CD14-positive monocyte (primary cell): ENCODE measurements at regions not wholly inside any gene's neighbourhood (a gene's known extent, or its start where the extent isn't known, plus 50 kb on each side); places are given as distances from the start of the nearest gene placed in this dataset.

Experiments
- DNase-seq, 3 donors: peaks; one replicate each; pipeline ENCODE4 v3.0.0-alpha.2; 2011 to 2022
- H2AFZ ChIP-seq: 2 replicates; pipeline ENCODE4 v1.6.0; 2012; ENCODE audit warnings: mild to moderate bottlenecking, low read depth, low read length, inconsistent platforms; ENCODE audit not compliant: insufficient read depth, poor library complexity, severe bottlenecking
- H3K27ac ChIP-seq, 2 donors: 1 replicate in 1 of 2; 2 replicates in 1 of 2; pipeline ENCODE4 v1.5.1; 2012 to 2013; ENCODE audit warnings: low read length in 2 of 2, control low read depth in 1 of 2, inconsistent platforms in 1 of 2, low read depth in 1 of 2, mild to moderate bottlenecking in 1 of 2
- H3K27me3 ChIP-seq, 2 donors: one replicate each; pipeline versions ENCODE4 v1.6.0 to v1.6.1; 2011 to 2013; ENCODE audit warnings: low read length in 2 of 2; ENCODE audit not compliant: control insufficient read depth in 2 of 2, insufficient read depth in 2 of 2
- H3K36me3 ChIP-seq, 2 donors: replicated peaks in 1 of 2; 1 replicate in 1 of 2; 2 replicates in 1 of 2; pipeline versions ENCODE4 v1.5.1 to v1.6.1; 2012 to 2013; ENCODE audit warnings: low read length in 2 of 2, control low read depth in 1 of 2, inconsistent platforms in 1 of 2, mild to moderate bottlenecking in 1 of 2; ENCODE audit not compliant: insufficient read depth in 2 of 2, control insufficient read depth in 1 of 2
- H3K4me1 ChIP-seq, 2 donors: 1 replicate in 1 of 2; 2 replicates in 1 of 2; pipeline versions ENCODE4 v1.5.1 to v1.6.1; 2012 to 2013; ENCODE audit warnings: low read length in 2 of 2, control low read depth in 1 of 2, inconsistent platforms in 1 of 2, mild to moderate bottlenecking in 1 of 2, moderate library complexity in 1 of 2; ENCODE audit not compliant: insufficient read depth in 2 of 2, control insufficient read depth in 1 of 2
- H3K4me2 ChIP-seq: replicated peaks from 2 replicates; pipeline ENCODE3; 2012; ENCODE audit warnings: low read length, moderate library complexity, mild to moderate bottlenecking; ENCODE audit not compliant: poor library complexity, severe bottlenecking; ENCODE audit errors: extremely low read depth
- H3K4me3 ChIP-seq, 3 experiments: fragments of 200-600 bp in 1 of 3; sonication (generic) in 1 of 3; replicated peaks in 1 of 3; 1 replicate in 2 of 3; 2 replicates in 1 of 3; pipeline ENCODE4 v1.5.1; 2011 to 2013; ENCODE audit warnings: low read length in 3 of 3, mild to moderate bottlenecking in 3 of 3, control low read depth in 2 of 3, low read depth in 2 of 3, inconsistent platforms in 1 of 3, moderate library complexity in 1 of 3
- H3K79me2 ChIP-seq: 2 replicates; pipeline ENCODE4 v1.6.0; 2012; ENCODE audit warnings: mild to moderate bottlenecking, control low read depth, inconsistent platforms, low read length, moderate library complexity; ENCODE audit not compliant: insufficient read depth
- H3K9ac ChIP-seq: 2 replicates; pipeline ENCODE4 v1.6.0; 2017; ENCODE audit warnings: low read length, mild to moderate bottlenecking; ENCODE audit not compliant: insufficient read depth, poor library complexity, severe bottlenecking
- H3K9me3 ChIP-seq, 2 donors: replicated peaks in 1 of 2; 1 replicate in 1 of 2; 2 replicates in 1 of 2; pipeline versions ENCODE4 v1.5.1 to v1.6.1; 2012 to 2013; ENCODE audit warnings: low read length in 2 of 2, control low read depth in 1 of 2; ENCODE audit not compliant: control insufficient read depth in 1 of 2, insufficient read depth in 1 of 2
- H4K20me1 ChIP-seq: 2 replicates; pipeline ENCODE4 v1.6.0; 2012; ENCODE audit warnings: mild to moderate bottlenecking, low read length, control low read depth, moderate library complexity; ENCODE audit not compliant: insufficient read depth
- H3K27ac Mint-ChIP-seq, 7 donors: one replicate each; pipeline ENCODE4 v1.8.0; 2020; ENCODE audit warnings: mild to moderate bottlenecking in 7 of 7, mixed read lengths in 7 of 7, moderate library complexity in 6 of 7, inconsistent platforms in 2 of 7
- H3K27me3 Mint-ChIP-seq, 3 donors: one replicate each; pipeline ENCODE4 v1.8.0; 2021 to 2022; ENCODE audit warnings: low read depth in 3 of 3, mild to moderate bottlenecking in 3 of 3, mixed read lengths in 3 of 3, moderate library complexity in 3 of 3, inconsistent platforms in 1 of 3
- H3K36me3 Mint-ChIP-seq, 2 donors: one replicate each; pipeline ENCODE4 v1.8.0; 2020; ENCODE audit warnings: mixed read lengths in 2 of 2, inconsistent platforms in 1 of 2, mild to moderate bottlenecking in 1 of 2
- H3K4me1 Mint-ChIP-seq: one replicate; pipeline ENCODE4 v1.8.0; 2020; ENCODE audit warnings: mild to moderate bottlenecking, mixed read lengths
- H3K4me3 Mint-ChIP-seq, 2 donors: one replicate each; pipeline ENCODE4 v1.8.0; 2020; ENCODE audit warnings: mild to moderate bottlenecking in 2 of 2, mixed read lengths in 2 of 2, moderate library complexity in 1 of 2
- H3K9me3 Mint-ChIP-seq, 7 donors: one replicate each; pipeline ENCODE4 v1.8.0; 2020 to 2022; ENCODE audit warnings: mixed read lengths in 7 of 7, mild to moderate bottlenecking in 6 of 7, moderate library complexity in 6 of 7, inconsistent platforms in 2 of 7
- CTCF ChIP-seq: fragments of 200-600 bp; IDR thresholded peaks from one replicate; pipeline ENCODE4 v1.8.0; 2022; ENCODE audit warnings: antibody characterized with exemption, mild to moderate bottlenecking
- WGBS: methylation state at CpG from one replicate; pipeline ENCODE4 v1.1.5; 2013; ENCODE audit warnings: missing lambda C conversion rate; ENCODE audit not compliant: insufficient coverage; 5-methylcytosine and 5-hydroxymethylcytosine counted together
- intact Hi-C, 2 donors: fragments of 100-400 bp; cut with micrococcal nuclease; formaldehyde crosslinking; loops; one replicate each; pipeline versions ENCODE4 v1.15.0 to v1.15.1; 2023

- no peak overlapping the region for H2AFZ ChIP-seq
- DNase-seq: no peak
- no peaks in the 10 kb centered on the region for H3K36me3 Mint-ChIP-seq
- H3K27me3 Mint-ChIP-seq: no peaks in the 10 kb centered on the region
- WGBS: 93% methylated on average over 3 of the region's 6 CpGs
- H3K79me2 ChIP-seq: no peaks in the 10 kb centered on the region
- H3K4me1 ChIP-seq: no peaks in the 10 kb centered on the region
- peaks cover 0 to 6% (median 0%) of the 10 kb centered on the region in 7 donors for H3K9me3 Mint-ChIP-seq
- H3K4me3 Mint-ChIP-seq: no peak overlapping the region
- H4K20me1 ChIP-seq: no peaks in the 10 kb centered on the region
- H3K27me3 ChIP-seq: no peaks in the 10 kb centered on the region
- H3K27ac Mint-ChIP-seq: no peak overlapping the region
- H3K36me3 ChIP-seq: no peaks in the 10 kb centered on the region
- H3K4me2 ChIP-seq: no peak overlapping the region
- intact Hi-C loops: no loop called here
- H3K9ac ChIP-seq: no peak overlapping the region
- no peaks in the 10 kb centered on the region for H3K4me1 Mint-ChIP-seq
- H3K27ac ChIP-seq: no peak overlapping the region
- TF ChIP-seq CTCF: no peak
- no peak overlapping the region for H3K4me3 ChIP-seq
- H3K9me3 ChIP-seq: no peaks in the 10 kb centered on the region
Observed at GRCh38 chr2:6525475-6525964, 340.2 kb downstream of the CMPK2 start.

- H3K36me3 Mint-ChIP-seq: no peaks in the 10 kb centered on the region
- H3K27ac Mint-ChIP-seq: no peak overlapping the region
- intact Hi-C loops: no loop called here
- no peak overlapping the region for H3K4me3 ChIP-seq
- no peaks in the 10 kb centered on the region for H3K27me3 Mint-ChIP-seq
- no peaks in the 10 kb centered on the region for H3K4me1 ChIP-seq
- no peaks in the 10 kb centered on the region for H3K4me1 Mint-ChIP-seq
- H2AFZ ChIP-seq: no peak overlapping the region
- no peaks in the 10 kb centered on the region for H4K20me1 ChIP-seq
- no peak for DNase-seq
- no peaks in the 10 kb centered on the region for H3K9me3 ChIP-seq
- H3K4me3 Mint-ChIP-seq: no peak overlapping the region
- TF ChIP-seq CTCF: no peak
- H3K9me3 Mint-ChIP-seq: peaks cover 0 to 6% (median 0%) of the 10 kb centered on the region in 7 donors
- no peaks in the 10 kb centered on the region for H3K79me2 ChIP-seq
- no peak overlapping the region for H3K4me2 ChIP-seq
- no peak overlapping the region for H3K27ac ChIP-seq
- no peaks in the 10 kb centered on the region for H3K27me3 ChIP-seq
- H3K9ac ChIP-seq: no peak overlapping the region
- no peaks in the 10 kb centered on the region for H3K36me3 ChIP-seq
- WGBS: 80% methylated on average over 2 of the region's 6 CpGs
Observed at GRCh38 chr2:6526093-6526824, 339.4 kb downstream of the CMPK2 start.
